RWPE2 (cell line): ENCODE measurements at regions not wholly inside any gene's neighbourhood (a gene's known extent, or its start where the extent isn't known, plus 50 kb on each side); places are given as distances from the start of the nearest gene placed in this dataset.
A peak's percentile ranks its signal among the peaks of the same experiment; 100 is the strongest.

Experiments used
- ATAC-seq: fragments of 200-7000 bp; cut with Tn5 transposase; 3 replicates; pipeline ENCODE4 v1.9.1; 2021; ENCODE audit warnings: low read depth
- DNase-seq: peaks from one replicate; pipeline ENCODE4 v3.0.0-alpha.2; 2020; ENCODE audit warnings: low spot score
- H3K27ac ChIP-seq: fragments of 450-650 bp; 2 replicates; pipeline ENCODE4 v1.5.1; 2017; ENCODE audit warnings: mild to moderate bottlenecking; ENCODE audit not compliant: poor library complexity, severe bottlenecking
- H3K27me3 ChIP-seq: fragments of 250-450 bp; sonication (Bioruptor Pico); 2 replicates; pipeline ENCODE4 v1.5.1; 2021; ENCODE audit warnings: mild to moderate bottlenecking, moderate library complexity; ENCODE audit not compliant: insufficient read depth, poor library complexity, severe bottlenecking
- H3K36me3 ChIP-seq: fragments of 250-450 bp; sonication (Bioruptor Pico); 2 replicates; pipeline ENCODE4 v1.5.1; 2020; ENCODE audit warnings: low read depth, mild to moderate bottlenecking, moderate library complexity
- H3K4me1 ChIP-seq: fragments of 250-450 bp; sonication (Bioruptor Pico); 2 replicates; pipeline ENCODE4 v1.5.1; 2021; ENCODE audit warnings: mild to moderate bottlenecking, moderate library complexity; ENCODE audit not compliant: insufficient read depth, poor library complexity, severe bottlenecking
- H3K4me3 ChIP-seq: fragments of 250-450 bp; sonication (Bioruptor Pico); 2 replicates; pipeline ENCODE4 v1.5.1; 2021; ENCODE audit warnings: mild to moderate bottlenecking, moderate library complexity; ENCODE audit not compliant: severe bottlenecking
- H3K9me3 ChIP-seq: fragments of 250-450 bp; sonication (Bioruptor Pico); 2 replicates; pipeline ENCODE4 v1.5.1; 2021; ENCODE audit warnings: mild to moderate bottlenecking, moderate library complexity; ENCODE audit not compliant: severe bottlenecking
- CTCF ChIP-seq: fragments of 450-650 bp; IDR thresholded peaks from one replicate; pipeline ENCODE4 v1.5.1; 2017; ENCODE audit warnings: mild to moderate bottlenecking, moderate library complexity; ENCODE audit not compliant: poor library complexity, severe bottlenecking

GRCh38 chr10:44463511-44464121 is 78.7 kb upstream of the CXCL12 start:
- Histone ChIP-seq H3K27me3 (no peaks in the 10 kb centered on the region), H3K9me3 (no peaks in the 10 kb centered on the region), H3K4me3 (no peak overlapping the region), H3K27ac (peak overlapping the region; percentile 58), H3K4me1 (peaks cover 20% of the 10 kb centered on the region), H3K36me3 (no peaks in the 10 kb centered on the region)
- ATAC-seq (peak; percentile 63), DNase-seq (no peak)
- no peak for TF ChIP-seq CTCF

- no peak for DNase-seq
- Histone ChIP-seq H3K4me3 (no peak overlapping the region), H3K36me3 (no peaks in the 10 kb centered on the region), H3K27ac (peak overlapping the region; percentile 58), H3K27me3 (no peaks in the 10 kb centered on the region), H3K4me1 (peaks cover 20% of the 10 kb centered on the region), H3K9me3 (no peaks in the 10 kb centered on the region)
- ATAC-seq: no peak
- TF ChIP-seq CTCF: no peak
These were observed 79.6 kb upstream of the CXCL12 start for GRCh38 chr10:44464503-44464902.

- no peak overlapping the region for H3K4me3 ChIP-seq
- ATAC-seq (no peak), DNase-seq (no peak)
- no peak overlapping the region for H3K27ac ChIP-seq
- TF ChIP-seq CTCF: no peak
- no peaks in the 10 kb centered on the region for H3K36me3 ChIP-seq
- no peaks in the 10 kb centered on the region for H3K27me3 ChIP-seq
- H3K4me1 ChIP-seq: peaks cover 20% of the 10 kb centered on the region
- H3K9me3 ChIP-seq: no peaks in the 10 kb centered on the region
These were observed 80.7 kb upstream of the CXCL12 start for GRCh38 chr10:44465401-44466115.

- ATAC-seq (peak; percentile 48), DNase-seq (no peak)
- Histone ChIP-seq H3K27ac (no peak overlapping the region), H3K9me3 (no peaks in the 10 kb centered on the region), H3K4me3 (no peak overlapping the region), H3K4me1 (peaks cover 20% of the 10 kb centered on the region), H3K36me3 (no peaks in the 10 kb centered on the region), H3K27me3 (no peaks in the 10 kb centered on the region)
- TF ChIP-seq CTCF: no peak
These were observed 81.3 kb upstream of the CXCL12 start for GRCh38 chr10:44466236-44466635.

- no peak for TF ChIP-seq CTCF
- no peak for ATAC-seq
These were observed 82.2 kb upstream of the CXCL12 start for GRCh38 chr10:44467090-44467489.

More at GRCh38 chr10:44467090-44467489, 82.2 kb upstream of the CXCL12 start:
- no peak for DNase-seq
- Histone ChIP-seq H3K27ac (no peak overlapping the region), H3K27me3 (no peaks in the 10 kb centered on the region), H3K4me1 (peaks cover 20% of the 10 kb centered on the region), H3K9me3 (no peaks in the 10 kb centered on the region), H3K4me3 (no peak overlapping the region), H3K36me3 (no peaks in the 10 kb centered on the region)
